ENCODE measurements at regions not wholly inside any gene's neighbourhood (a gene's known extent, or its start where the extent isn't known, plus 50 kb on each side); places are given as distances from the start of the nearest gene placed in this dataset.

GRCh38 chr2:133972297-133972696 lies 281.6 kb upstream of the MGAT5 start:
- H4K5ac ChIP-seq (ENCODE audit: insufficient read length, low read depth, low read length), result no peak overlapping the region
- H3T11ph ChIP-seq (ENCODE audit: low read length), result no peak overlapping the region
- no peak overlapping the region for H2BK12ac ChIP-seq (ENCODE audit: insufficient read length, low read depth, low read length)
- no peak overlapping the region for H2BK20ac ChIP-seq (ENCODE audit: low read depth, low read length, poor library complexity, severe bottlenecking)
- DNase-seq, result no peak
- no peak overlapping the region for H3K4ac ChIP-seq (ENCODE audit: low read depth, low read length)
- H3K14ac ChIP-seq (ENCODE audit: insufficient read depth, low read length), result no peak overlapping the region
- H4K20me1 ChIP-seq (ENCODE audit: control insufficient read depth, insufficient read depth, insufficient read length), result no peaks in the 10 kb centered on the region
- no peak overlapping the region for H2BK15ac ChIP-seq (ENCODE audit: low read depth, low read length)
- H3K4me2 ChIP-seq (ENCODE audit: insufficient read depth, insufficient read length, low read length), result no peak overlapping the region
- no peak overlapping the region for H3K27ac Mint-ChIP-seq
- H3K9me3 Mint-ChIP-seq, result no peaks in the 10 kb centered on the region
- H3K4me1 Mint-ChIP-seq, result peaks cover 15 to 23% of the 10 kb centered on the region in 2 experiments
- no peak overlapping the region for H3K9ac ChIP-seq (ENCODE audit: extremely low read depth, insufficient read length, low read length)
- TF ChIP-seq CTCF (conservative IDR thresholded peaks at IDR 0.05), result no peak
- H3K9me3 ChIP-seq (ENCODE audit: control insufficient read depth, low read depth, low read length), result no peaks in the 10 kb centered on the region
- no peak overlapping the region for H3K4me3 Mint-ChIP-seq
- H3K18ac ChIP-seq (ENCODE audit: insufficient read length, low read depth, low read length), result no peak overlapping the region
- no peak overlapping the region for H2BK120ac ChIP-seq (ENCODE audit: low read depth, low read length, poor library complexity, severe bottlenecking)
- no peaks in the 10 kb centered on the region for H3K27me3 ChIP-seq (ENCODE audit: insufficient read depth, low read length)
- no peaks in the 10 kb centered on the region for H3K79me1 ChIP-seq (ENCODE audit: insufficient read depth, low read depth, low read length, poor library complexity, severe bottlenecking)
- H3K23ac ChIP-seq (ENCODE audit: insufficient read length, low read depth, low read length), result no peak overlapping the region
- H2AFZ ChIP-seq (ENCODE audit: low read length), result no peak overlapping the region
- H2AK5ac ChIP-seq (ENCODE audit: insufficient read length, low read length), result no peak overlapping the region
- H3K36me3 Mint-ChIP-seq (ENCODE audit: insufficient read depth in 1 of 3, low read depth in 3 of 3), result no peaks in the 10 kb centered on the region; a peak in 1 of 7 replicates
- H2BK5ac ChIP-seq (ENCODE audit: insufficient read length, low read length), result no peak overlapping the region
- no peak overlapping the region for H4K8ac ChIP-seq (replicated peaks; ENCODE audit: insufficient read length, low read depth, low read length)
- H3K27ac ChIP-seq (ENCODE audit: insufficient read length, low read depth, low read length), result no peak overlapping the region
- no peak overlapping the region for H4K91ac ChIP-seq (ENCODE audit: insufficient read length, low read depth, low read length)
- H3K23me2 ChIP-seq (ENCODE audit: insufficient read length, low read depth, low read length, poor library complexity, severe bottlenecking), result no peaks in the 10 kb centered on the region
- no peak overlapping the region for H3K56ac ChIP-seq (ENCODE audit: insufficient read length, low read depth, low read length)
- H3K27me3 Mint-ChIP-seq (ENCODE audit: low read depth), result peaks cover 18% of the 10 kb centered on the region
- no peaks in the 10 kb centered on the region for H3K79me2 ChIP-seq (ENCODE audit: insufficient read depth, low read length)
- WGBS (ENCODE audit: extremely low coverage, insufficient read length, low lambda C conversion rate), result no CpG with 5 or more reads among the region's 2 CpGs
- peaks cover 2% of the 10 kb centered on the region; the same call in 1 of the 2 replicates for H3K4me1 ChIP-seq (ENCODE audit: insufficient read depth, low read length)
